RWPE2 (cell line): ENCODE measurements at regions not wholly inside any gene's neighbourhood (a gene's known extent, or its start where the extent isn't known, plus 50 kb on each side); places are given as distances from the start of the nearest gene placed in this dataset.

Source experiments
- ATAC-seq: fragments of 200-7000 bp; cut with Tn5 transposase; 3 replicates; pipeline ENCODE4 v1.9.1; 2021; ENCODE audit warnings: low read depth
- DNase-seq: peaks from one replicate; pipeline ENCODE4 v3.0.0-alpha.2; 2020; ENCODE audit warnings: low spot score
- H3K27ac ChIP-seq: fragments of 450-650 bp; 2 replicates; pipeline ENCODE4 v1.5.1; 2017; ENCODE audit warnings: mild to moderate bottlenecking; ENCODE audit not compliant: poor library complexity, severe bottlenecking
- H3K27me3 ChIP-seq: fragments of 250-450 bp; sonication (Bioruptor Pico); 2 replicates; pipeline ENCODE4 v1.5.1; 2021; ENCODE audit warnings: mild to moderate bottlenecking, moderate library complexity; ENCODE audit not compliant: insufficient read depth, poor library complexity, severe bottlenecking
- H3K36me3 ChIP-seq: fragments of 250-450 bp; sonication (Bioruptor Pico); 2 replicates; pipeline ENCODE4 v1.5.1; 2020; ENCODE audit warnings: low read depth, mild to moderate bottlenecking, moderate library complexity
- H3K4me1 ChIP-seq: fragments of 250-450 bp; sonication (Bioruptor Pico); 2 replicates; pipeline ENCODE4 v1.5.1; 2021; ENCODE audit warnings: mild to moderate bottlenecking, moderate library complexity; ENCODE audit not compliant: insufficient read depth, poor library complexity, severe bottlenecking
- H3K4me3 ChIP-seq: fragments of 250-450 bp; sonication (Bioruptor Pico); 2 replicates; pipeline ENCODE4 v1.5.1; 2021; ENCODE audit warnings: mild to moderate bottlenecking, moderate library complexity; ENCODE audit not compliant: severe bottlenecking
- H3K9me3 ChIP-seq: fragments of 250-450 bp; sonication (Bioruptor Pico); 2 replicates; pipeline ENCODE4 v1.5.1; 2021; ENCODE audit warnings: mild to moderate bottlenecking, moderate library complexity; ENCODE audit not compliant: severe bottlenecking
- TF ChIP-seq, protein P1 (sequence below): fragments of 450-650 bp; IDR thresholded peaks from one replicate; pipeline ENCODE4 v1.5.1; 2017; ENCODE audit warnings: mild to moderate bottlenecking, moderate library complexity; ENCODE audit not compliant: poor library complexity, severe bottlenecking

- TF ChIP-seq, protein P1, sequence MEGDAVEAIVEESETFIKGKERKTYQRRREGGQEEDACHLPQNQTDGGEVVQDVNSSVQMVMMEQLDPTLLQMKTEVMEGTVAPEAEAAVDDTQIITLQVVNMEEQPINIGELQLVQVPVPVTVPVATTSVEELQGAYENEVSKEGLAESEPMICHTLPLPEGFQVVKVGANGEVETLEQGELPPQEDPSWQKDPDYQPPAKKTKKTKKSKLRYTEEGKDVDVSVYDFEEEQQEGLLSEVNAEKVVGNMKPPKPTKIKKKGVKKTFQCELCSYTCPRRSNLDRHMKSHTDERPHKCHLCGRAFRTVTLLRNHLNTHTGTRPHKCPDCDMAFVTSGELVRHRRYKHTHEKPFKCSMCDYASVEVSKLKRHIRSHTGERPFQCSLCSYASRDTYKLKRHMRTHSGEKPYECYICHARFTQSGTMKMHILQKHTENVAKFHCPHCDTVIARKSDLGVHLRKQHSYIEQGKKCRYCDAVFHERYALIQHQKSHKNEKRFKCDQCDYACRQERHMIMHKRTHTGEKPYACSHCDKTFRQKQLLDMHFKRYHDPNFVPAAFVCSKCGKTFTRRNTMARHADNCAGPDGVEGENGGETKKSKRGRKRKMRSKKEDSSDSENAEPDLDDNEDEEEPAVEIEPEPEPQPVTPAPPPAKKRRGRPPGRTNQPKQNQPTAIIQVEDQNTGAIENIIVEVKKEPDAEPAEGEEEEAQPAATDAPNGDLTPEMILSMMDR = no peak
- no peak for ATAC-seq
- Histone ChIP-seq H3K27ac (no peak overlapping the region), H3K4me1 (no peaks in the 10 kb centered on the region), H3K4me3 (no peak overlapping the region), H3K27me3 (no peaks in the 10 kb centered on the region), H3K36me3 (no peaks in the 10 kb centered on the region), H3K9me3 (no peaks in the 10 kb centered on the region)
- DNase-seq = no peak
These were observed 1047.7 kb downstream of the TBL1XR1 start for GRCh38 chr3:176149567-176149966.

DNA sequence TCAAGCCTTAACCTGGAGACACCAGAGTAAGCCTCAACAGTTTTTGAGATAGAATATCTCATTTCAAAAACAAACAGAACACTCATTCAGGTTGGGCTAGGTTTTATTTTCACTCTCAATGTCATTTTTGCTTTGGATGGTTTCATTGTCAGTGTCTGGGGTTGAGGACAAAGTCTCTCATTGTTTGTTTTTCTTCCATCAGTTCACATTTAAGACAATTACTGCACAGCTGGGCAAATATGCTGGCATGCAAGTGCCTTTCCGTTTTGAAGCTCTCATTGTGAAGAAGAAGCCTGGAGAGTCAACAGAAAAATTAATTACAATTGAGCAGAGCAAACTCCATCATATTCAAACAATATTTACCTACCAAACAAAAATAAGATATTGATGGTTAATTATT is 1050.0 kb downstream of the TBL1XR1 start:
- no peaks in the 10 kb centered on the region for H3K4me1 ChIP-seq
- H3K4me3 ChIP-seq = no peak overlapping the region
- no peaks in the 10 kb centered on the region for H3K27me3 ChIP-seq
- no peak overlapping the region for H3K27ac ChIP-seq
- TF ChIP-seq, protein P1 = no peak
- H3K36me3 ChIP-seq = no peaks in the 10 kb centered on the region
- DNase-seq (no peak), ATAC-seq (no peak)
- no peaks in the 10 kb centered on the region for H3K9me3 ChIP-seq

DNA sequence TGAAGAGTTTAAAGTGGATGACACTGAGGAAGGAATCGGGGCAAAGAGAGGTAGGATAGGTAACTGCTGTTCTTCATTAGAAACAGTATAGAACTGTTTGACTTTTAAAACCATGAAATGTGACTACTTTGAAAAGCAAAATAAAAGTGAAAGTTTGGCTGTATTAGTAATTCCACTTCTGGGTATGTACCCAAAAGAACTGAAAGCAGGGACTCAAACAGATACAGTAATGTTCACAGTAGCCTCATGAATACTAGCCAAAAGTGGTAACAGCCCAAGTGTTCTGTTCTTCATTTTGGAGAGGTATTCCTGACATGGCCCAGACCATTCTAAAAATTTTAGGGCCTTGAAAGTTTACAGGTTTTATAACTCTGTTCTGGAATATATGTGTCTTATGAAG is 1055.4 kb downstream of the TBL1XR1 start:
- Histone ChIP-seq H3K27ac (no peak overlapping the region), H3K9me3 (no peaks in the 10 kb centered on the region), H3K4me3 (no peak overlapping the region), H3K4me1 (no peaks in the 10 kb centered on the region), H3K27me3 (no peaks in the 10 kb centered on the region), H3K36me3 (no peaks in the 10 kb centered on the region)
- TF ChIP-seq, protein P1 = no peak
- ATAC-seq (no peak), DNase-seq (no peak)

DNA sequence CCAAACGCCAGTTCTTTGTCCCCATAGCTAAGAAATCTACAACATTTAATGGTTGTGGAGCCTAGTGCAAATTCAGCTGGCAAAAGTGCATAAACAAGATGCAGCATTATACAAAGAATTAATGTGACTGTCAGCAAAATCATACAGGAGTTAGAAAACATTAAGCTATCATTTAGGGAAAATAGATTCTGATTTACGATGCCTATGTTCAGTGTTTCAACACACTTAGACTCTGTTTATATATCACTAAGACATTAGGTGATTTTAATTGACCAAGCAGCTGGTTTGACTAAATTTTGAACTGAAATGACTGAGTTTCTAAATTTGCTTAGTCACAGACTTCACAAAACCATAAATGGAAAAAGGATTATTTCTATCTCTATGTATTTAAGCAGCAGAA is 1076.8 kb downstream of the TBL1XR1 start:
- H3K9me3 ChIP-seq = no peaks in the 10 kb centered on the region
- ATAC-seq (no peak), DNase-seq (no peak)
- TF ChIP-seq, protein P1 = no peak
- H3K27me3 ChIP-seq = no peaks in the 10 kb centered on the region
- no peak overlapping the region for H3K4me3 ChIP-seq
- no peaks in the 10 kb centered on the region for H3K36me3 ChIP-seq
- H3K27ac ChIP-seq = no peak overlapping the region
- H3K4me1 ChIP-seq = no peaks in the 10 kb centered on the region

DNA sequence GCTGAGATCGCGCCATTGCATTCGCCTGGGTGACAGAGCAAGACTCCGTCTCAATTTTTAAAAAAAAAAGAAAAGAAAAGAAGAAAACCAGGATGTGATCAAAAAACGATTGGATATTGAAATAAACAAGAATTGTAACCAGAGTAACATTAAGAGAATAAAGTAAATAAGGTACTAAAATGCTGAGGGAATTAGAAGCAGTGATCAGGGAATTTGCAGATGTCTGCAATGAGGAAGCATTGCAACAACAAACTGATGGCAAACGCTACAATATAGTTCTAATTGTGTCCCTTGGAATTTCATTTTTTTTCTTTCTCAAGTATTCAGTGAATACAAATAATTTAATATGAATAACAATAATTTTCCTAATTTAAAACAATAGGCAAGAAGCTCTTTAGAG is 1077.5 kb downstream of the TBL1XR1 start:
- Histone ChIP-seq H3K9me3 (no peaks in the 10 kb centered on the region), H3K27ac (no peak overlapping the region), H3K36me3 (no peaks in the 10 kb centered on the region), H3K4me1 (no peaks in the 10 kb centered on the region), H3K27me3 (no peaks in the 10 kb centered on the region), H3K4me3 (no peak overlapping the region)
- DNase-seq (no peak), ATAC-seq (no peak)
- TF ChIP-seq, protein P1 = no peak
